GM08714 (cell line): ENCODE measurements at regions not wholly inside any gene's neighbourhood (a gene's known extent, or its start where the extent isn't known, plus 50 kb on each side); places are given as distances from the start of the nearest gene placed in this dataset.

ENCODE experiments used
- H3K4me3 ChIP-seq: fragments of 200-500 bp; sonication (Bioruptor generic); 2 replicates; pipeline ENCODE4 v1.5.1; 2014; ENCODE audit warnings: mild to moderate bottlenecking, low read length, inconsistent platforms
- ZNF274 ChIP-seq: IDR thresholded peaks from 2 replicates; pipeline ENCODE4 v1.6.1; 2012; ENCODE audit warnings: mild to moderate bottlenecking, low read depth, low read length

- no peak overlapping the region for H3K4me3 ChIP-seq
- no peak for TF ChIP-seq ZNF274
These were observed 204.2 kb upstream of the PIK3R1 start for GRCh38 chr5:68011259-68011760.

DNA sequence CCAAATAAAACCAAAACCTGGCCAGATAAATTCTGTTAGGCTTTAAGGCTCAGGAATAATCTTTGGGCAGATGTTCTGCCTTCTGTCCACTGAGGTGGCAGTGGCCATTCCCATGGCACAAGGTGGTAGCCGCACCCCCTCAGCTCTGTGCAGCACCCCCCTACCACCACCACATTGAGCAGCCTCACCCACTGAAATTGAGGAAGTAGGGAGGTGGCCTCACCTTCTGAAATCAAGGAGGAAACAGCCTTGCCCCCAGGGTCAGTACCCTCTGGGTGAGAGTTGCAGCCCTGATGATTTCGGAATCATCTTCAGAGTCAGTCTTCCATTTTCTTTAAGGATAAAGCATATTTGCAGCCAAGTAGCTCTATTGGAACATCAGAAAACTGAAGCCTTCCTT is 204.8 kb upstream of the PIK3R1 start:
- no peak for TF ChIP-seq ZNF274
- no peak overlapping the region for H3K4me3 ChIP-seq

DNA sequence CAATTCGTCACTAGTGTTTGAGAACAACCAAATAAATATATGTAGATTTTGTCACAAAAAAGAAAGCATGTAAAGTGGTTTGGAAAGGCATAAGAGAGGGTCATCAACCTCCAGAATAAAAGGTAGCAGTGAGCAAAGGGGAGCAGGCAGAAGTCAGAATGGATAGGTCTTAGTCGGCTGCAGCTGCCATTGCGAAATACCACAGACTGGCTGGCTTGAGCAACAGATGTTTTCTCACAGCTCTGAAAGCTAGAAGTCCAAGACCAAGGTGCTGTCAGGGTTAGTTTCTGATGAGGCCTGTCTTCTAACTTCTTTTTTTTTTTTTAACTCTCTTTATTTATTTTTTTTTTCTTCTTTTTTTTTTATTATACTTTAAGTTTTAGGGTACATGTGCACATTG is 208.1 kb upstream of the PIK3R1 start:
- TF ChIP-seq ZNF274: no peak

GRCh38 chr5:68002836-68003235 is 212.7 kb upstream of the PIK3R1 start:
- no peak for TF ChIP-seq ZNF274
- H3K4me3 ChIP-seq: no peak overlapping the region

More for the DNA sequence above, 208.1 kb upstream of the PIK3R1 start:
- H3K4me3 ChIP-seq: no peak overlapping the region

DNA sequence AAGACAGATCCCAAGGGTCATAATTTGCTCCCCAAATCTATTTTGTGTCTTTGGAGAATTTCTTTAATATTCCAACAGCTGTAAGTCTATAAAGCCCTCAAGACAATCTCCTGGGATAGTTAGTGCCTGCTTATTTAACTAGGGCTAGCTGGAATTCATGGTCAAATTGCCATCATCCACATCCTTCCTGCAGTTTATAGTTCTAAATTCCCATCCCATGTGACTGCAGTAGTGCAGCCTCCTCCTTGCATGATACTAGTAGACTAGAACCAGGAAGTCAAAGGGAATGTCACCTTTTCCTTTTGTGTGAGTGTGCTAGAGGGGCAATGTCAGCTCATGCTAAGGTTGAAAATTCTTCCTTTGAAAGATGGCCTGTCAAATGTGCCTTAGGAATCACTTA is 214.8 kb upstream of the PIK3R1 start:
- no peak overlapping the region for H3K4me3 ChIP-seq
- no peak for TF ChIP-seq ZNF274

DNA sequence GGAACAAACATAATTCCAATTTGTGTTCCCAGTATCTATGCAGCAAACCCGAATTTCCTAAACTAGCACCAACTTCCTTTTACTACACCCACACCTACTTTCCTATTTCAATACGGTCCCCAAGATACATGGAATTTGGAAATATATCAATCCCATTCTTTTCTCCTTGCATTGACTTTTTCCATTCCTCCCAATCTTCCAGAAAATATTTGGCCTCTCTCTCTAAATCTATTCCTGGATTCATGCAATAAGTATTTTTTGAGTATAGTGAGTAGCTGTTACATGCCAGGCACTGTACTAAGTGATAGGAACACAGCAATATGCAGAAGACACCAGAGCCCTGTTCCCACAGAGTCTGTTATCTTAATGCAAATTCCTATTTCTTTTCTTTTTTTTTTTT is 216.2 kb upstream of the PIK3R1 start:
- H3K4me3 ChIP-seq: no peak overlapping the region
- TF ChIP-seq ZNF274: no peak

GRCh38 chr5:67998709-67999261 is 216.8 kb upstream of the PIK3R1 start:
- H3K4me3 ChIP-seq: no peak overlapping the region
- TF ChIP-seq ZNF274: no peak

DNA sequence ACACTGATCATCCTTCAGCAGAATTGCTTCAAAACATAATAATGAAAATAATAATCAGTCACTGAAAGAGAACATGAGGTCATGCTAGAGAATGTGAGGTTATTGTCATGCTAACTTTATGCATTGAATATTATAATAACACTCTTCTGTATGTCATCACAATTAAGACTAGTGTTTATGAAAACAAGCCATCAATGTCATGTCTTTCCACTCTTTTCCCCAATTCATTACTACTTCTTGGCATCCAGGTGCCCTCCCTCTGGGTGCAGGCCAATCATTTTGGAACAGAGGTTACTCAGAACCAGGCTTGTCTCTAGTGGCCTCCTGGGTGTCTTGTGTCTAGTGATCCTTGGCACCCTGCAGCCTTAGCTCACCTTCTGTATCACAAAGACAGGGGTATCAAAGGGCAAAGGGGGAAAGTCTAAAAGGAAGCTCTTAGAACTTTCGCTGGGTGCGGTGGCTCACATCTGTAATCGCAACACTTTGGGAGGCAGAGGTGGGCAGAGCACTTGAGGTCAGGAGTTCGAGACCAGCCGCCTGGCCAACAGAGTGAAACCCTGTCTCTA is 217.6 kb upstream of the PIK3R1 start:
- TF ChIP-seq ZNF274: no peak
- H3K4me3 ChIP-seq: no peak overlapping the region

DNA sequence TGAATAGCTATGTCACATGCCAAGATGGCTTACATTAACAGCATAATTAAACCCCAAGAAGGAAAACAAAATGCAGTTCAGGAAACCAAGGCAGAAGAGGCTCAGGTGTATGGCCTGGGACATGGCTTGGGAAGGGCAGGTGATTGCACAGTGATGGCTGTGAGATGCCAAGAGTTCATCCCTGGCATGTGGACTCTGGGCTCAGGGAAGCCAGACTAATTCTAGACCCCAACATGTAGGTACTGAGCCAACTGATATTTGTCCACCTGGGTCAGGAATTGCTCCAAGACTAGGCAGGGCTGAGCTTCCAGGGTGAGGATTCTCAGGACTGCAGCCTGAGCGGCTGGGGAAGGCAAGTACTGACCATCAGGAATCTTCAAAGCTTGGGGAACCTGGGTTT is 218.4 kb upstream of the PIK3R1 start:
- TF ChIP-seq ZNF274: no peak
- H3K4me3 ChIP-seq: no peak overlapping the region

DNA sequence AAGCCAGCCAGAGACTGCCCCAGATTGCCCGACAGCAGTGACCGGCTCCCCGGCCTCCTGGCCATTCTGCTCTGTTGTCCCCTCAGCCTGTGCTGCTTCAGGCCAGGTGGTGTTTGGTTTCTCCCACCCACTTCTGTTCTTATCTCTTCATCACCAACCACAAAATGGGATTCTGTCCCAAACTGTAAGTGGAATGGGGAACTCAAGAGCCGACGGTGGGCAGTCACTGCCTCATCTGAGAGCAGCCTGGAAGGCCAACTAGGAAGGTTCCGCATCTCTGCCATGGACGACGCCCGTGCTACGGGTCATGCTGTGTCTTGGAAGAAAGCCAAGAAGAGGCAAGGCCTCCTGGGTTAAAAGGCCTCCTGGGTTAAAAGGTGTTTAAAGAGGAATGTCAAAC is 219.0 kb upstream of the PIK3R1 start:
- no peak for TF ChIP-seq ZNF274
- H3K4me3 ChIP-seq: no peak overlapping the region

GRCh38 chr5:67992923-67993322 is 222.6 kb upstream of the PIK3R1 start:
- no peak for TF ChIP-seq ZNF274
- no peak overlapping the region for H3K4me3 ChIP-seq

GRCh38 chr5:67989456-67989855 is 226.1 kb upstream of the PIK3R1 start:
- TF ChIP-seq ZNF274: no peak
- H3K4me3 ChIP-seq: no peak overlapping the region

DNA sequence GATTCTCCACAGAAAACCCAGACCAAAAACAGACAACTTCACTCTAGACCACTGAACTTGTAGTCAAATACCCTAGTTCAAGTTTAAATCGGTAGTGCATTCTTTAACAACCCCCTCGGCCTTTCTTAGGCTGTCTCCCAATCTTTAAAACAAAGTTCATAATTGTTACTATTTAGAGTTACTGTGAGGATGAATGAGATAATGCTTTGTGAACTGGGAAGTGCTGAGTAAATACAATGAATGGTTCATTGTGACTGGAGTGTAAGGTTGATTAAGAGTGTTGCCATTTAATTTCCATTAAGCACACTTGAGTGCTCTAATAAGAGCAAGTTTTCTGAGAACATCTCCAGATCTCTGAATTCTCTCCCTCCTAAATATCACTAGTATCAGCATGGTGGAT is 228.8 kb upstream of the PIK3R1 start:
- no peak for TF ChIP-seq ZNF274
- H3K4me3 ChIP-seq: no peak overlapping the region

DNA sequence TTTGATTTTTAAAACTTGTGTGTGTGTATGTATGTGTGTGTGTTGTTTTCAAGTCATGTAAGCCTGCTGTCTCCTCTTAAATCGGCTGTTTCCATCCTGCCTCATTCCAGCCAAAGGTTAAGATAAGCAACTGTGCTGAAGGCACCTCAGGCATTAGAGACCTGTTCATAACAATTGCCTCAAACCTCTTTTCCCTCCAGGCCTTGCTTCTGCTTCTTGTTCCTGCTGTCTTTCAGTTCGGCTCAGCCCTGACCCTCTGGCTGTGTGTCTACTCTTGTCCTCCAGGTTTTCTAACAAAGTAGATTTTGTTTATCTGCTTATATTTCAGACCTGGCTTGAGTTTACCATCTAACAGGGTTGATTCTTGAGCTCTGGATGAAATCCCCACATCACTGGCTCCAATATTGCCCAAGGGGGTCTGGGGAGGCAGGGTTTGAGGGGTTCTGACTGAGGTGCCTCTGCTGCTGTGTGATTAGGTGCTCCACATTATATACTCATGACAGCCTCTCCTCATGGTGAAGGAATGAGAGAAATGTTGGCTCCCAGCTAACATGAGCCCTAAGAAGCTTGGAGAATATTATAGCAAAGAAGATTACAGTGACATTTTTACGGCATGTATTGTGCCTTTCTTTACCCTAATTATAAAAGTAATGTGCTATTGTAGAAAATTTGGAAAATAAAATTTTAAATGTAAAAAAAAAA is 229.7 kb upstream of the PIK3R1 start:
- H3K4me3 ChIP-seq: no peak overlapping the region
- no peak for TF ChIP-seq ZNF274

GRCh38 chr5:67984546-67984945 is 231.0 kb upstream of the PIK3R1 start:
- H3K4me3 ChIP-seq: no peak overlapping the region
- TF ChIP-seq ZNF274: no peak
